Stomach smooth muscle (tissue), 2 donors: ENCODE measurements at regions not wholly inside any gene's neighbourhood (a gene's known extent, or its start where the extent isn't known, plus 50 kb on each side); places are given as distances from the start of the nearest gene placed in this dataset.
A peak's percentile ranks its signal among the peaks of the same experiment; 100 is the strongest.
"Not testable (repeated sequence)": the region's sequence is repeated elsewhere in the genome, so short reads cannot be mapped to it uniquely, and the experiment has no call there.

Source experiments
- H3K27ac ChIP-seq: one replicate; pipeline ENCODE4 v1.7.0; 2013; ENCODE audit warnings: mild to moderate bottlenecking, low read length, inconsistent platforms
- H3K27me3 ChIP-seq, 2 donors: one replicate each; pipeline ENCODE4 v1.7.0; 2013; ENCODE audit warnings: low read length in 2 of 2; ENCODE audit not compliant: insufficient read depth in 2 of 2, control insufficient read depth in 1 of 2
- H3K36me3 ChIP-seq, 2 donors: one replicate each; pipeline ENCODE4 v1.7.0; 2013; ENCODE audit warnings: low read length in 2 of 2; ENCODE audit not compliant: control insufficient read depth in 2 of 2, insufficient read depth in 2 of 2
- H3K4me1 ChIP-seq: one replicate; pipeline ENCODE4 v1.7.0; 2013; ENCODE audit warnings: low read length; ENCODE audit not compliant: control insufficient read depth, insufficient read depth
- H3K4me3 ChIP-seq, 2 donors: one replicate each; pipeline ENCODE4 v1.7.0; 2013; ENCODE audit warnings: low read length in 2 of 2
- H3K9ac ChIP-seq, 2 donors: one replicate each; pipeline ENCODE4 v1.7.0; 2013; ENCODE audit warnings: low read length in 2 of 2, mild to moderate bottlenecking in 1 of 2
- H3K9me3 ChIP-seq, 2 donors: one replicate each; pipeline ENCODE4 v1.7.0; 2013; ENCODE audit warnings: low read length in 2 of 2; ENCODE audit not compliant: control insufficient read depth in 2 of 2
- donor health status: healthy.
- donor health status: Pancreatic carcinoma.

- H3K27me3 ChIP-seq, result no peaks in the 10 kb centered on the region
- H3K9ac ChIP-seq, result no peak overlapping the region
These were observed 134.2 kb upstream of the PRSS3 start for GRCh38 chr9:33661176-33661575.

GRCh38 chr9:33662871-33663270 is 132.5 kb upstream of the PRSS3 start:
- H3K9me3 ChIP-seq, result no peaks in the 10 kb centered on the region
- H3K27me3 ChIP-seq, result no peaks in the 10 kb centered on the region
- no peak overlapping the region for H3K4me3 ChIP-seq
- H3K4me1 ChIP-seq, result no peaks in the 10 kb centered on the region
- H3K36me3 ChIP-seq, result no peaks in the 10 kb centered on the region
- no peak overlapping the region for H3K27ac ChIP-seq
- H3K9ac ChIP-seq, result no peak overlapping the region

More at GRCh38 chr9:33661176-33661575, 134.2 kb upstream of the PRSS3 start:
- H3K9me3 ChIP-seq, result no peaks in the 10 kb centered on the region
- no peak overlapping the region for H3K27ac ChIP-seq
- no peaks in the 10 kb centered on the region for H3K36me3 ChIP-seq
- H3K4me3 ChIP-seq, result no peak overlapping the region
- no peaks in the 10 kb centered on the region for H3K4me1 ChIP-seq

- peak overlapping the region; percentile 55 to 60 for H3K9ac ChIP-seq
- not testable (repeated sequence) for H3K27me3 ChIP-seq
- H3K27ac ChIP-seq, result peak overlapping the region; percentile 71
These were observed 119.1 kb upstream of the PRSS3 start for GRCh38 chr9:33676194-33676745.

GRCh38 chr9:33676746-33677505 is 118.4 kb upstream of the PRSS3 start:
- Histone ChIP-seq H3K4me3 (peak overlapping the region; percentile 67 to 72), H3K27me3 (no peaks in the 10 kb centered on the region), H3K9me3 (no peaks in the 10 kb centered on the region), H3K9ac (peak overlapping the region; percentile 55 to 60), H3K4me1 (no peaks in the 10 kb centered on the region), H3K27ac (peak overlapping the region; percentile 71), H3K36me3 (no peaks in the 10 kb centered on the region)

More at GRCh38 chr9:33676194-33676745, 119.1 kb upstream of the PRSS3 start:
- H3K36me3 ChIP-seq, H3K4me1 ChIP-seq, H3K9me3 ChIP-seq: not testable (repeated sequence)
- H3K4me3 ChIP-seq, result peak overlapping the region; percentile 67 to 72

GRCh38 chr9:33677506-33677809 is 117.9 kb upstream of the PRSS3 start:
- peak overlapping the region; percentile 32 to 36 for H3K9ac ChIP-seq
- H3K36me3 ChIP-seq, result no peaks in the 10 kb centered on the region
- H3K27ac ChIP-seq, result peak overlapping the region; percentile 71
- H3K27me3 ChIP-seq, result no peaks in the 10 kb centered on the region
- peak overlapping the region; percentile 51 to 69 for H3K4me3 ChIP-seq
- no peaks in the 10 kb centered on the region for H3K4me1 ChIP-seq
- H3K9me3 ChIP-seq, result no peaks in the 10 kb centered on the region

GRCh38 chr9:33677961-33678360 is 117.4 kb upstream of the PRSS3 start:
- Histone ChIP-seq H3K4me1 (no peaks in the 10 kb centered on the region), H3K9ac (peak overlapping the region in 1 of 2 donors; percentile 0), H3K4me3 (peak overlapping the region in 1 of 2 donors; percentile 69), H3K27me3 (no peaks in the 10 kb centered on the region), H3K27ac (no peak overlapping the region), H3K36me3 (no peaks in the 10 kb centered on the region), H3K9me3 (no peaks in the 10 kb centered on the region)

- Histone ChIP-seq H3K27ac (no peak overlapping the region), H3K9ac (no peak overlapping the region), H3K4me3 (no peak overlapping the region), H3K27me3 (no peaks in the 10 kb centered on the region), H3K9me3 (no peaks in the 10 kb centered on the region), H3K36me3 (no peaks in the 10 kb centered on the region), H3K4me1 (no peaks in the 10 kb centered on the region)
These were observed 112.8 kb upstream of the PRSS3 start for GRCh38 chr9:33682551-33682950.

DNA sequence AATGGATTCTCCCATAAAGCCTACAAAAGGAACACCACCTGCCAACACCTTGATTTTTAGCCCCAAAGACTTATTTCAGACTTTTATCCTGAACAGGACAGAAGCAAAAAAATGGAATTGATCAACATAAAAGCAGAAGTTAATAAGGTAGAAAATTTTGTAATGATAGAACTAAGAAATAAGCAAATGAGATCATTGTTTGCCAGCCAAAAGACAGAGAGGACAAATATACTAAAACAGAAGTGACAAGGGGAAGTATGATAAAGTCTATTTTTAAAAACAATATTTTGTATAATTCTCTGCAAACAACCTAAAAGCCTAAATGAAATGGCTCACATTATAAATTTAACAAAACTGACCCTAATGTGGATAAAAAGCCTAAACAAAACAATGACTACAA is 110.5 kb upstream of the PRSS3 start:
- no peaks in the 10 kb centered on the region for H3K9me3 ChIP-seq
- H3K9ac ChIP-seq, result no peak overlapping the region
- H3K4me3 ChIP-seq, result no peak overlapping the region
- no peaks in the 10 kb centered on the region for H3K27me3 ChIP-seq
- H3K4me1 ChIP-seq, result no peaks in the 10 kb centered on the region
- no peak overlapping the region for H3K27ac ChIP-seq
- H3K36me3 ChIP-seq, result no peaks in the 10 kb centered on the region

- H3K9me3 ChIP-seq, result no peaks in the 10 kb centered on the region
- no peaks in the 10 kb centered on the region for H3K4me1 ChIP-seq
- H3K4me3 ChIP-seq, result no peak overlapping the region
- no peak overlapping the region for H3K27ac ChIP-seq
- H3K36me3 ChIP-seq, result no peaks in the 10 kb centered on the region
- no peak overlapping the region for H3K9ac ChIP-seq
- H3K27me3 ChIP-seq, result no peaks in the 10 kb centered on the region
These were observed 108.4 kb upstream of the PRSS3 start for GRCh38 chr9:33686942-33687341.

DNA sequence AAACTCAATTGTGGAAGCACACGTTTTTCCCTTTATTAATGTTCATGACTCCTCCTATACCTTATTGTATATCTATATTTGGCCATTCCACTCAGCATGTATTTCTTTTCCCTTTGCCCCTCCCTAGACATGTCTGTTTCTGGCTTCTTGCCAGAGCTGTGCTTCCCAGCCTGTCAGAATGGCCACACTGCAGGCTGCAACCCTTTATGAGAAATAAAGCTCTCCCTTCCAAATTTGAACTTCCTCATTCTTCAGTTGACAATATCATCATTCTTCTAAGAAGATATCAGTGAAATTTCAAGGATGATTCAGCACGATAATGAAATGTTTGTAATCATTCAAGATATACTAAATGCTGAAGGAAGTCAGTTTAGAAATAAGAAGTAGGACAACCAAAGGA is 107.6 kb upstream of the PRSS3 start:
- Histone ChIP-seq H3K4me3 (no peak overlapping the region), H3K4me1 (no peaks in the 10 kb centered on the region), H3K36me3 (no peaks in the 10 kb centered on the region), H3K9ac (no peak overlapping the region), H3K27ac (no peak overlapping the region), H3K27me3 (no peaks in the 10 kb centered on the region), H3K9me3 (no peaks in the 10 kb centered on the region)
